ENCODE measurements at regions not wholly inside any gene's neighbourhood (a gene's known extent, or its start where the extent isn't known, plus 50 kb on each side); places are given as distances from the start of the nearest gene placed in this dataset.

GRCh38 chr15:96262549-96263489 lies 67.7 kb upstream of the NR2F2 start:
- CTCF ChIA-PET (ENCODE audit: partially characterized antibody), result interaction anchor here (0.9 kb wide), 1 partner anchor 20 kb away, joined by 3 read pairs; no protein-coding TSS in a partner anchor
- H3K14ac ChIP-seq (ENCODE audit: insufficient read length), result no peak overlapping the region

More at GRCh38 chr15:96262549-96263489, 67.7 kb upstream of the NR2F2 start:
- H3K36me3 ChIP-seq (ENCODE audit: control insufficient read depth in 2 of 4, insufficient read depth in 4 of 4, low read length in 3 of 4), result no peaks in the 10 kb centered on the region
- no peaks in the 10 kb centered on the region for H4K20me1 ChIP-seq (replicated peaks in 1 of 2; ENCODE audit: control insufficient read depth in 1 of 2, insufficient read depth in 2 of 2, low read length in 2 of 2)
- no peak overlapping the region for H3K23ac ChIP-seq (ENCODE audit: insufficient read length)
- no peak overlapping the region for H3K56ac ChIP-seq (replicated peaks; ENCODE audit: insufficient read length, low read depth, low read length)
- H3K18ac ChIP-seq (ENCODE audit: extremely low read depth, low read length), result no peak overlapping the region
- no peak overlapping the region for H2BK15ac ChIP-seq (ENCODE audit: low read length)
- H3K27me3 ChIP-seq (replicated peaks in 1 of 4; ENCODE audit: control insufficient read depth in 3 of 4, extremely low read depth in 1 of 4, insufficient read depth in 3 of 4, low read length in 3 of 4), result no peaks in the 10 kb centered on the region
- no peak overlapping the region for H2BK5ac ChIP-seq (ENCODE audit: low read depth, low read length)
- H4K5ac ChIP-seq (ENCODE audit: insufficient read length, low read depth, low read length), result no peak overlapping the region
- H2AFZ ChIP-seq (ENCODE audit: low read length), result no peak overlapping the region
- H3K79me2 ChIP-seq (ENCODE audit: control insufficient read depth in 1 of 2, insufficient read depth in 2 of 2, low read length in 2 of 2), result no peaks in the 10 kb centered on the region
- H2BK20ac ChIP-seq (ENCODE audit: low read length), result no peak overlapping the region
- H3K27ac ChIP-seq (ENCODE audit: low read depth, low read length), result no peak overlapping the region
- H4K8ac ChIP-seq (ENCODE audit: extremely low read depth, insufficient read depth, low read length), result no peak overlapping the region
- peaks cover 0 to 4% (median 0%) of the 10 kb centered on the region in 4 experiments; a peak in 1 of 7 replicates for H3K4me1 ChIP-seq (replicated peaks in 1 of 4; ENCODE audit: control insufficient read depth in 3 of 4, insufficient read depth in 4 of 4, low read length in 3 of 4)
- POLR2A ChIA-PET (ENCODE audit: partially characterized antibody), result no interaction called here
- no peak overlapping the region for H2BK120ac ChIP-seq (replicated peaks; ENCODE audit: low read depth, low read length)
- no peak overlapping the region for H3K4me3 ChIP-seq (ENCODE audit: extremely low read depth in 1 of 4, insufficient read depth in 2 of 4, low read depth in 3 of 4, low read length in 4 of 4)
- FAIRE-seq (no peak), DNase-seq (ENCODE audit: low read depth in 1 of 2, low spot score in 2 of 2) (no peak)
- TF ChIP-seq CEBPB (IDR thresholded peaks at IDR 0.05; ENCODE audit: low read depth, low read length) (no peak), RXRA (IDR thresholded peaks at IDR 0.05; ENCODE audit: insufficient read depth, low read depth, low read length) (no peak)
- no peak overlapping the region for H4K91ac ChIP-seq (replicated peaks; ENCODE audit: insufficient read length, low read length)
- H3K23me2 ChIP-seq (ENCODE audit: low read depth, low read length), result no peaks in the 10 kb centered on the region
- no peaks in the 10 kb centered on the region for H3K9me3 ChIP-seq (ENCODE audit: insufficient read depth in 2 of 2, low read depth in 1 of 2, low read length in 1 of 2)
- H2AK5ac ChIP-seq (ENCODE audit: low read depth, low read length), result no peak overlapping the region
- no peaks in the 10 kb centered on the region for H3K79me1 ChIP-seq (ENCODE audit: low read depth, low read length)
- no peak overlapping the region for H3K4me2 ChIP-seq (ENCODE audit: insufficient read depth in 1 of 2, low read depth in 2 of 2, low read length in 2 of 2)
- 88% methylated on average over 10 of the region's 10 CpGs; no CpG with 5 or more reads in 1 of the 2 experiments for WGBS, 2 experiments (ENCODE audit: extremely low coverage in 1 of 2, insufficient coverage in 1 of 2, insufficient read length in 1 of 2, insufficient replicate concordance in 2 of 2, low coverage in 1 of 2, low lambda C conversion rate in 2 of 2, missing lambda C conversion rate in 1 of 2)
- H3K9ac ChIP-seq (replicated peaks in 1 of 4; ENCODE audit: extremely low read depth in 1 of 4, low read depth in 3 of 4, low read length in 3 of 4), result no peak overlapping the region
- no peak overlapping the region for H3K4ac ChIP-seq (replicated peaks; ENCODE audit: insufficient read length, low read depth, low read length)
- no peak overlapping the region for H2BK12ac ChIP-seq (ENCODE audit: low read depth, low read length)

All from H1 (cell line).